C4-2B (cell line): ENCODE measurements at regions not wholly inside any gene's neighbourhood (a gene's known extent, or its start where the extent isn't known, plus 50 kb on each side); places are given as distances from the start of the nearest gene placed in this dataset.

ENCODE experiments used
- CTCF ChIP-seq: fragments of 450-650 bp; conservative IDR thresholded peaks from 2 replicates; pipeline ENCODE4 v1.5.1; 2017; ENCODE audit warnings: mild to moderate bottlenecking
- ZFX ChIP-seq: fragments of 450-650 bp; IDR thresholded peaks from 2 replicates; pipeline ENCODE4 v1.6.1; 2017

GRCh38 chr5:74459984-74460383, 180.5 kb downstream of the ENC1 start:
- TF ChIP-seq CTCF (no peak), ZFX (no peak)
